ENCODE measurements at regions not wholly inside any gene's neighbourhood (a gene's known extent, or its start where the extent isn't known, plus 50 kb on each side); places are given as distances from the start of the nearest gene placed in this dataset.
A peak's percentile ranks its signal among the peaks of the same experiment; 100 is the strongest.

- DNase-seq = no peak
Observed at GRCh38 chr4:152109531-152110509, 349.0 kb upstream of the GATB start.

- no peak for DNase-seq
Observed at GRCh38 chr4:152107736-152108500, 347.1 kb upstream of the GATB start.

DNA sequence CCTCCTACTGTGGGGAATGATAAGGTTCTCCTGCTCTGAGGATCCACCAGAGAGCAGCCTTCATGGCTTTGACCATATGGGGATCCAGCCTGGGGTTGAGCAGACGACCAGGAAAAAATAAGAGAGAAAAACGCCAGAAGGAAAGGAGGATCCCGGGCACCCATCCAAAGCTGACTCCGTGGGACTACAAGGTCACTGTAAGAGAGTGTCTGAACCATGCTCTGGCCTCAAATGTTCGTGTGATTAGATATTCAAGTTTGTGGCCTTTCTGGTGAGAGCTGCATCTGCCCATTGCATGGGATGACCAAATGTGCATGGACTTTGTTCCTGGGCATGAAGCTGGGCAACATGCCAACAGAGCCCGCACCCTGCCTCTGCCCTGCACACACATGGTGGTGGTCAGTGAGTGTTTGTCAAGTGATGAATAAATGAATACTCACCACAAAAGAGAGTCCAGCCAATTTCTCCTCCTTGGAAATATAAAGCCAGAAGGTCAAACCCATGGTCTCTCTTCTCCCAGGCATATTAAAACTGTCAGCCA lies 346.0 kb upstream of the GATB start:
- no peak for DNase-seq

DNA sequence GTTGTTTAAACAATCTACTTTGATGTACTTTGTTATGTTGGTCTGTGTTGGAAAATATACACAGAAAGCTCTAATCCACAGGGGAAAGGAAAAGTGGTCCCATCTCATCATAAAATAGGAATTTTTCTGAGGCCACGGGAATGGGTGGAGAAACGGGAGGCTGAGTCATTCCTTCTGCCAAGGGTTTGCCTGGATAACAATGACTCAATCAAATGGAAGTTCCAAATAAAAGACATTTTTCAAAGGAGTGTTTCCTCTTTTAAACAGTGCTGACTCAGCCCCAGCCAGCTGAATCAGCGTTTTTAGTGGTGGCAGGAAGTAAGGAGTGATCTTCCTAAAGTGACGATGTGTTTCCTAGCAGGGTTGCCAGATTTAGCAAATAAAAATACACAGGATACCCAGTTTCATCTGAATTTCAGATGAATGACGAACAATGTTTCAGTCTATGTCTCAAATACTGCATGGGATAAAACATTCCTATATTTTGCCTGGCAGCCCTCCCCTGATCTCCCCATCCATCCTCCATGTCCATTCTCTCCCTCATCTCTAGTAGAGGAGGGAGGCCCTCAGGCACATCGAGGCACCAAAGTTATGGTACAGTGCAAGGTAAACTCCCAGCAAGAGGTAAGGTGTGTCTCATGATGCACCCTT lies 345.4 kb upstream of the GATB start:
- DNase-seq = no peak

GRCh38 chr4:152104901-152105357 lies 344.1 kb upstream of the GATB start:
- DNase-seq = peak; percentile 7

GRCh38 chr4:152104356-152104755 lies 343.5 kb upstream of the GATB start:
- DNase-seq = no peak

DNA sequence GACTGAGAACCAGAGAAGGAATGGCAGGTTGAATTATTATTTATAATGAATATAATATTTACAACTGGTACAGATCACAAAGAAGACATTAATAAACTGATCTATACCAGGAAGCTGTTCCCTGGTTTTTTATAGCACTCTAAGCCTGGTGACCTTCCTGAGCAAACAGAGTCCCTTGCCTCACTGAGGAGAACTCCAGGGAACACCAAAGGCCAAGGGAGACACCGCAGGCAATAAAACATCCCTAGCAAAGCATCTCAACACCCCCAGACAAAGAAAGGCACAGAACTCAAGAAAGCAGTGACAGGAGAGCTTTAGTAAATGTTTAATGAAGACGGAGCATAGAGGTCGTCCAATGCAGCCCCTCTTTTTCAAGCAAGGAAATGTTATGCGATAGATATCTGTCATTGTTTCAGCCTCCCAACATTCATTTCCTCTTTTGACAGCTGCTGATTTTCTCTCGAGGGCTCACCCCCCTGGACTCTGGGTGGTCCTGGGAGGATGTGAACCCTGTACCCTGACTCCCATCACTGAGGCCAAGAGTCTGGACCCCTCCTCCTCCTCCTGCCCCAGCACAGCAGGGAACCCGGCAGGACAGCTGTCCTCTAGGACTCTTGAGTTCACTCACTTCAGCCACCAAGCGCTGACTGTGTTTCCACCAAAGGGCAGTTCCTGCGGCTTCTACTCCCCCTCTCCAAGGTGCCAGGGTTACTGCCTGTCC lies 342.5 kb upstream of the GATB start:
- no peak for DNase-seq

DNA sequence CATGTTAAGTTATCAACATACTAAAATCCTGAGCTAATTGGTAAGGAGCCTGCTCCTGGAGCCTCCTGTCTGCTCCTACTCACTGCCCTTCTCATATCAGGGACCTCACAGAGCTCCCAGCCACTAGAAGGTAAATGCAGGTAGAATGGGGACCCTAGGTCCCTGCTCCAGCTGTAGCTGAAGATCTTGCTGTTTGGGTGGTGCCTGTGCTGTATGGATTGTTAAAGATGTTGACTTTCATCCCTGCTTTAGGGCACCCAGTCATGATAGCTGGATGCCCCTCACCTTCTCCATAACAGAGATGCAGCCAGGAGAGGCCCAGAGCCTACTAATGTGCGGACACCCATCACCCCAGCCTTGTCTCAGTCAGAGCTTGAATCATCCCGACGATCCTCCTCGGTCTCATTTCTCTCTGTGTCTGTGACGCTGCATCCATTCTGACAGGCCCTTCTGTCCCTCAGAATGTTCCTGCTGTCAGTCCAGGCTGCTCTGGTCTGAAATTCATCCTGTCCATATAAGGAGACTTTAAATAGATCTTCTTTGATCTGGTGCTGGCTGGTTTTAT lies 341.7 kb upstream of the GATB start:
- no peak for DNase-seq

DNA sequence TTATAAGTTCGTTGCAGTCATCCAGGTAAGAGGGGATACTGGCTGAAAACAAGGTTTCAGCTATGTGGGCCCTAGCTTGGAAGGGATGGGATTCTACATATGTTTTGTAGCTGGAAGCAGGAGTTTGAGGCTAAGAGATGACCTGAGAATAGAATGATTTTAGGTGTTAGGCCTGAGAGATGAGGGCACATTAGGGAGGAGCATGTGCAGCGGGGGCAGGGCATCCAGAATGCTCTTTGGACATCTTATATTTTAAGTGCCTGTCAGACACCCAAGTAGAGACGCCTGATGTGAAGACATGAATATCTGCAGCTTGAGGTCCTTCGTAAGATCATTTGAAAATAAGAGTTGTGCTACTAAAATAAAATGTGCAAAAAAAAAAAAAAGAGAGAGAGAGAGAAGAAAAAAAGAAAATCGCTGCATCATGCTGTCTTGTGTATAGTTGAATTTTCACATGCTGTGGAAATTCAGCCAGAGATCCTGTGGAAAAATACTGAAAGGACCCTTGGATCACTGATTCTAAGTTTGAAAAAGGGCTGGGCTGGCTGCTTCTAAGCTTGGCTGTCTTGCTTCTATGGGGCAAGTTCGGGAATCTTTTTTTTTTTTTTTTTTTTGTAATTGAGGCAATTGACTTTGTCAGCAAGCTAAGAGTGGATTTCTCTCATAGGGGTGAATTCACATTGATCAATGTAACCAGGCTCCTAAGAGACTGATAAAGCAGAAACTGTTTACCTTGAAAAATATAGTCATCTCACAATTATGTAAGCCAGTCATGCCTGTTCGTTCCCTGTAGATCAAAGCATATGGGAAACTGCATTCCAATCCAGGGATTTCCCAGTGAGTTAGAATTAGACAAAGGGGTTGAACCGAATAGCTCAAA lies 341.0 kb upstream of the GATB start:
- DNase-seq = no peak

- DNase-seq = no peak
Observed at GRCh38 chr4:152100379-152101201, 339.8 kb upstream of the GATB start.

- DNase-seq = no peak
Observed at GRCh38 chr4:152099981-152100378, 339.2 kb upstream of the GATB start.

- DNase-seq = no peak
Observed at GRCh38 chr4:152099555-152099954, 338.7 kb upstream of the GATB start.

DNA sequence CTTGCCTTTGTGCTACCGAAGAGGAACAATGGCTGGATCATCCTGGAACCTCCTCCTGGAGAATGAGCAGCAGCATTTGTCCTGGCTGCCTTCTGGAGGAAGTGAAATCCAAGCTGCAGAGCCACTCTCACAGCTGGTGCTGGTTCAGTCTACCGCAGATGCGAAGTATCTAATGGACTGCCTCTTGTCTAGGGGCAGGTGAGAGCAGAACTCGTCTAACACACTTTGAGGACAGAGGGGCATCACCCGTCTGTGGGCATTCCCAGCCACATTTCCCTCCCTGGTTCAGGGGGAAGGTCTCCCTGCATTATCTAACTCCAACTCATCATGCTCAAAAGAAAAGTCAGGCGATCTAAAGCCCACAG lies 338.2 kb upstream of the GATB start:
- DNase-seq = no peak

- no peak for DNase-seq
Observed at GRCh38 chr4:152098365-152099060, 337.7 kb upstream of the GATB start.

DNA sequence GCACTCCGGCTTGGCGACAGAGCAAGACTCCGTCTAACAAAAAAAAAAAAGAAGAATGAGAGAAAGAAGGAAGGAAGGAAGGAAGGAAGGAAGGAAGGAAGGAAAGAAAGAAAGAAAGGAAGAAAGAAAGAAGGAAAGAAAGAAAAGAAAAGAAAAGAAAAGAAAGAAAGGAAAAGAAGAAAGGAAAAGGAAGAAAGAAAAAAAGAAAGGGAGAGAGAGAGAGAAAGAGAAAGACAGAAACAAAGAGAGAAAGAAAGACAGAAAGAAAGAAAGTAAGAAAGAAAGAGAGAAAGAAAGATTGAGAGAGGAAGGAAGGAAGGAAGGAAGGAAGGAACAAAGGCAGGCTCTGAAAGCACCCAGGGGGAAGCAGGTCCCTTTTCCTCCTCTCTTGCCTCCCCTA lies 336.6 kb upstream of the GATB start:
- DNase-seq = no peak

DNA sequence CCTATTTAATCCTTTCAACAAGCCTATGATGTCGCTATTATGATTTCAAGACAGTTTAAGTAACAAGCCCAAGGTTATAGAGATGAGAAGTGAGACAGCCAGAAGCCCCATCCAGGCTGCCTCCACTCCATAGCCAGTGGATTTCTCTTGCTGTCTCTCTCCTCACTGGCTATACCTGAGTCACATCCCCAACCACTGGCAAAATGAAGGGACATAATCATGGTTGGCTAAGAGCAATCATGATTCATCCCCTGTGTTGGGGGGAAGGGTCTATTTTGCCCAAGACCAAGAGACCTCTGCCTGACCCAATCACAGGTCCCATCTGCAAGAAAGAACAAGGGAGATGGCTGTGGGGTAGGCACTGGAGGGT lies 334.9 kb upstream of the GATB start:
- DNase-seq = no peak

GRCh38 chr4:152094970-152095700 lies 334.3 kb upstream of the GATB start:
- DNase-seq = no peak

- DNase-seq = no peak
Observed at GRCh38 chr4:152091405-152091804, 330.6 kb upstream of the GATB start.

GRCh38 chr4:152090543-152090942 lies 329.7 kb upstream of the GATB start:
- DNase-seq = no peak
